Fibroblast of lung (primary cell): ENCODE measurements at regions not wholly inside any gene's neighbourhood (a gene's known extent, or its start where the extent isn't known, plus 50 kb on each side); places are given as distances from the start of the nearest gene placed in this dataset.
"Not testable (repeated sequence)": the region's sequence is repeated elsewhere in the genome, so short reads cannot be mapped to it uniquely, and the experiment has no call there.

Experiments
- DNase-seq, 2 donors: peaks; one replicate each; pipeline versions ENCODE4 v3.0.0 to v3.0.0-alpha.2; 2010; ENCODE audit warnings: low read depth in 2 of 2
- H2AFZ ChIP-seq: 2 replicates; pipeline ENCODE4 v1.5.1; 2012; ENCODE audit warnings: low read length, control low read depth, inconsistent platforms
- H3K27ac ChIP-seq: 2 replicates; pipeline ENCODE4 v1.5.1; 2011; ENCODE audit warnings: low read length, control low read depth; ENCODE audit not compliant: insufficient read depth
- H3K27me3 ChIP-seq: 2 replicates; pipeline ENCODE4 v1.5.1; 2011; ENCODE audit warnings: mild to moderate bottlenecking, low read length; ENCODE audit not compliant: control insufficient read depth, insufficient read depth
- H3K36me3 ChIP-seq: 2 replicates; pipeline ENCODE4 v1.5.1; 2011; ENCODE audit warnings: low read length; ENCODE audit not compliant: control insufficient read depth, insufficient read depth
- H3K4me1 ChIP-seq: 2 replicates; pipeline ENCODE4 v1.5.1; 2011; ENCODE audit warnings: low read length; ENCODE audit not compliant: control insufficient read depth, insufficient read depth; ENCODE audit errors: extremely low read depth
- H3K4me2 ChIP-seq: 2 replicates; pipeline ENCODE4 v1.5.1; 2011; ENCODE audit warnings: low read length, control low read depth; ENCODE audit not compliant: insufficient read depth; ENCODE audit errors: extremely low read depth
- H3K4me3 ChIP-seq, 4 experiments: fragments of 200-600 bp in 1 of 4; sonication (generic) in 1 of 4; replicated peaks in 1 of 4; 2 replicates each; pipeline ENCODE4 v1.5.1; 2011 to 2016; ENCODE audit warnings: low read length in 4 of 4, low read depth in 3 of 4, mild to moderate bottlenecking in 3 of 4, control low read depth in 2 of 4, inconsistent platforms in 1 of 4, mixed read lengths in 1 of 4; ENCODE audit not compliant: insufficient read depth in 1 of 4; ENCODE audit errors: control extremely low read depth in 1 of 4
- H3K79me2 ChIP-seq: 2 replicates; pipeline ENCODE4 v1.5.1; 2012; ENCODE audit warnings: mild to moderate bottlenecking, low read length, inconsistent platforms; ENCODE audit not compliant: control insufficient read depth, insufficient read depth
- H3K9ac ChIP-seq: 2 replicates; pipeline ENCODE4 v1.5.1; 2011; ENCODE audit warnings: mild to moderate bottlenecking, low read length, control low read depth; ENCODE audit not compliant: insufficient read depth
- H3K9me3 ChIP-seq: 2 replicates; pipeline ENCODE4 v1.5.1; 2012; ENCODE audit warnings: low read depth, low read length; ENCODE audit not compliant: control insufficient read depth, insufficient read depth
- H4K20me1 ChIP-seq: 2 replicates; pipeline ENCODE4 v1.5.1; 2011; ENCODE audit warnings: low read length; ENCODE audit not compliant: control insufficient read depth, insufficient read depth; ENCODE audit errors: extremely low read depth
- EZH2 ChIP-seq: IDR thresholded peaks from 2 replicates; pipeline ENCODE4 v1.5.1; 2012; ENCODE audit warnings: low read length, control low read depth, mild to moderate bottlenecking; ENCODE audit errors: missing control alignments
- TF ChIP-seq, protein P1 (sequence below), 2 donors: IDR thresholded peaks in 1 of 2; conservative IDR thresholded peaks in 1 of 2; 1 replicate in 1 of 2; 2 replicates in 1 of 2; pipeline ENCODE4 v1.5.1; 2011 to 2012; ENCODE audit warnings: low read length in 2 of 2, control low read depth in 1 of 2, inconsistent platforms in 1 of 2, low read depth in 1 of 2, mild to moderate bottlenecking in 1 of 2

GRCh38 chr4:15173251-15173650 is 171.0 kb downstream of the CPEB2 start:
- Histone ChIP-seq H3K79me2 (no peaks in the 10 kb centered on the region), H3K27me3 (peaks cover 2% of the 10 kb centered on the region), H3K4me2 (no peak overlapping the region), H4K20me1 (no peaks in the 10 kb centered on the region), H3K4me1 (no peaks in the 10 kb centered on the region), H3K27ac (no peak overlapping the region), H2AFZ (no peak overlapping the region), H3K36me3 (no peaks in the 10 kb centered on the region), H3K9me3 (no peaks in the 10 kb centered on the region), H3K4me3 (no peak overlapping the region), H3K9ac (no peak overlapping the region)
- no peak for TF ChIP-seq EZH2
- TF ChIP-seq, protein P1, sequence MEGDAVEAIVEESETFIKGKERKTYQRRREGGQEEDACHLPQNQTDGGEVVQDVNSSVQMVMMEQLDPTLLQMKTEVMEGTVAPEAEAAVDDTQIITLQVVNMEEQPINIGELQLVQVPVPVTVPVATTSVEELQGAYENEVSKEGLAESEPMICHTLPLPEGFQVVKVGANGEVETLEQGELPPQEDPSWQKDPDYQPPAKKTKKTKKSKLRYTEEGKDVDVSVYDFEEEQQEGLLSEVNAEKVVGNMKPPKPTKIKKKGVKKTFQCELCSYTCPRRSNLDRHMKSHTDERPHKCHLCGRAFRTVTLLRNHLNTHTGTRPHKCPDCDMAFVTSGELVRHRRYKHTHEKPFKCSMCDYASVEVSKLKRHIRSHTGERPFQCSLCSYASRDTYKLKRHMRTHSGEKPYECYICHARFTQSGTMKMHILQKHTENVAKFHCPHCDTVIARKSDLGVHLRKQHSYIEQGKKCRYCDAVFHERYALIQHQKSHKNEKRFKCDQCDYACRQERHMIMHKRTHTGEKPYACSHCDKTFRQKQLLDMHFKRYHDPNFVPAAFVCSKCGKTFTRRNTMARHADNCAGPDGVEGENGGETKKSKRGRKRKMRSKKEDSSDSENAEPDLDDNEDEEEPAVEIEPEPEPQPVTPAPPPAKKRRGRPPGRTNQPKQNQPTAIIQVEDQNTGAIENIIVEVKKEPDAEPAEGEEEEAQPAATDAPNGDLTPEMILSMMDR (conservative IDR thresholded peaks at IDR 0.05 in 1 of 2, IDR thresholded peaks at IDR 0.05 in 1 of 2; ENCODE audit: low read depth in 1 of 2, low read length in 2 of 2): no peak
- no peak for DNase-seq

DNA sequence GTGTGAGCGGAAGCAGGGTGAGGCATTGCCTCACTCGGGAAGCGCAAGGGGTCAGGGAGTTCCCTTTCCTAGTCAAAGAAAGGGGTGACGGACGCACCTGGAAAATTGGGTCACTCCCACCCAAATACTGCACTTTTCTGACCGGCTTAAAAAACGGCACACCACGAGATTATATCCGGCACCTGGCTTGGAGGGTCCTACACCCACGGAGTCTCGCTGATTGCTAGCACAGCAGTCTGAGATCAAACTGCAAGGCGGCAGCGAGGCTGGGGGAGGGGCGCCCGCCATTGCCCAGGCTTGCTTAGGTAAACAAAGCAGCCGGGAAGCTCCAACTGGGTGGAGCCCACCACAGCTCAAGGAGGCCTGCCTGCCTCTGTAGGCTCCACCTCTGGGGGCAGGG is 171.9 kb downstream of the CPEB2 start:
- not testable (repeated sequence) for H3K4me2 ChIP-seq, H3K4me1 ChIP-seq, H3K9ac ChIP-seq, H3K27ac ChIP-seq, DNase-seq, H4K20me1 ChIP-seq, H2AFZ ChIP-seq, H3K4me3 ChIP-seq, H3K27me3 ChIP-seq, H3K36me3 ChIP-seq, H3K79me2 ChIP-seq, H3K9me3 ChIP-seq

- H3K27ac ChIP-seq, H3K9me3 ChIP-seq, H3K27me3 ChIP-seq, H3K4me2 ChIP-seq, H2AFZ ChIP-seq, H3K79me2 ChIP-seq, H3K4me3 ChIP-seq, DNase-seq, H4K20me1 ChIP-seq, H3K9ac ChIP-seq, H3K4me1 ChIP-seq, H3K36me3 ChIP-seq: not testable (repeated sequence)
Measured at GRCh38 chr4:15179842-15180241, 177.6 kb downstream of the CPEB2 start.

GRCh38 chr4:15182600-15183220 is 180.4 kb downstream of the CPEB2 start:
- peak in 1 of 2 donors; percentile 60 for DNase-seq

More at GRCh38 chr4:15182600-15183220, 180.4 kb downstream of the CPEB2 start:
- Histone ChIP-seq H3K9me3 (no peaks in the 10 kb centered on the region), H2AFZ (no peak overlapping the region), H3K9ac (no peak overlapping the region), H3K4me3 (no peak overlapping the region), H3K36me3 (no peaks in the 10 kb centered on the region), H3K4me1 (no peaks in the 10 kb centered on the region), H3K27ac (no peak overlapping the region), H3K4me2 (no peak overlapping the region), H3K27me3 (no peaks in the 10 kb centered on the region), H3K79me2 (no peaks in the 10 kb centered on the region), H4K20me1 (no peaks in the 10 kb centered on the region)
- TF ChIP-seq, protein P1 (conservative IDR thresholded peaks at IDR 0.05 in 1 of 2, IDR thresholded peaks at IDR 0.05 in 1 of 2; ENCODE audit: low read depth in 1 of 2, low read length in 2 of 2): no peak
- TF ChIP-seq EZH2: no peak
